Breast epithelium (tissue), 3 donors: ENCODE measurements at regions not wholly inside any gene's neighbourhood (a gene's known extent, or its start where the extent isn't known, plus 50 kb on each side); places are given as distances from the start of the nearest gene placed in this dataset.

ENCODE experiments used
- POLR2A ChIP-seq: fragments of 450-650 bp; IDR thresholded peaks from one replicate; pipeline ENCODE4 v1.6.1; 2016; ENCODE audit warnings: antibody characterized with exemption, mild to moderate bottlenecking, moderate library complexity
- POLR2AphosphoS5 ChIP-seq, 3 donors: sonication (generic); formaldehyde crosslinking; IDR thresholded peaks; one replicate each; pipeline ENCODE4 v1.6.1; 2017; ENCODE audit warnings: antibody characterized with exemption in 3 of 3
- TF ChIP-seq, protein P1 (sequence below), 3 donors: fragments of 450-650 bp; IDR thresholded peaks; one replicate each; pipeline ENCODE4 v1.5.1; 2016 to 2017; ENCODE audit warnings: antibody characterized with exemption in 3 of 3, mild to moderate bottlenecking in 3 of 3, moderate library complexity in 3 of 3

- TF ChIP-seq, protein P1, sequence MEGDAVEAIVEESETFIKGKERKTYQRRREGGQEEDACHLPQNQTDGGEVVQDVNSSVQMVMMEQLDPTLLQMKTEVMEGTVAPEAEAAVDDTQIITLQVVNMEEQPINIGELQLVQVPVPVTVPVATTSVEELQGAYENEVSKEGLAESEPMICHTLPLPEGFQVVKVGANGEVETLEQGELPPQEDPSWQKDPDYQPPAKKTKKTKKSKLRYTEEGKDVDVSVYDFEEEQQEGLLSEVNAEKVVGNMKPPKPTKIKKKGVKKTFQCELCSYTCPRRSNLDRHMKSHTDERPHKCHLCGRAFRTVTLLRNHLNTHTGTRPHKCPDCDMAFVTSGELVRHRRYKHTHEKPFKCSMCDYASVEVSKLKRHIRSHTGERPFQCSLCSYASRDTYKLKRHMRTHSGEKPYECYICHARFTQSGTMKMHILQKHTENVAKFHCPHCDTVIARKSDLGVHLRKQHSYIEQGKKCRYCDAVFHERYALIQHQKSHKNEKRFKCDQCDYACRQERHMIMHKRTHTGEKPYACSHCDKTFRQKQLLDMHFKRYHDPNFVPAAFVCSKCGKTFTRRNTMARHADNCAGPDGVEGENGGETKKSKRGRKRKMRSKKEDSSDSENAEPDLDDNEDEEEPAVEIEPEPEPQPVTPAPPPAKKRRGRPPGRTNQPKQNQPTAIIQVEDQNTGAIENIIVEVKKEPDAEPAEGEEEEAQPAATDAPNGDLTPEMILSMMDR (IDR thresholded peaks at IDR 0.05): no peak
- TF ChIP-seq POLR2AphosphoS5 (IDR thresholded peaks at IDR 0.05): no peak
- no peak for TF ChIP-seq POLR2A
Observed at GRCh38 chr13:53569453-53569852, 540.8 kb downstream of the OLFM4 start.
